ENCODE measurements at regions not wholly inside any gene's neighbourhood (a gene's known extent, or its start where the extent isn't known, plus 50 kb on each side); places are given as distances from the start of the nearest gene placed in this dataset.

- CTCF ChIA-PET, result no interaction called here
Observed at GRCh38 chr5:68662804-68663307, 431.0 kb upstream of the SLC30A5 start.

GRCh38 chr5:68669864-68670575 is 423.8 kb upstream of the SLC30A5 start:
- Mint-ChIP-seq H3K27ac (no peak overlapping the region), H3K36me3 (ENCODE audit: low read depth) (no peaks in the 10 kb centered on the region), H3K27me3 (no peaks in the 10 kb centered on the region), H3K9me3 (no peaks in the 10 kb centered on the region), H3K4me1 (ENCODE audit: low read depth) (no peaks in the 10 kb centered on the region), H3K4me3 (no peak overlapping the region)
- H3K4me1 ChIP-seq (ENCODE audit: insufficient read depth, low read length), result no peaks in the 10 kb centered on the region
- H3K36me3 ChIP-seq (ENCODE audit: insufficient read depth, low read length), result no peaks in the 10 kb centered on the region
- CTCF ChIA-PET, result no interaction called here
- POLR2A ChIA-PET, result no interaction called here
- no peak for TF ChIP-seq CTCF (IDR thresholded peaks at IDR 0.05)
- H3K27ac ChIP-seq (ENCODE audit: low read depth in 1 of 2, low read length in 2 of 2), result no peak overlapping the region
- H3K4me3 ChIP-seq (ENCODE audit: low read length), result no peak overlapping the region
- H3K27me3 ChIP-seq (ENCODE audit: control insufficient read depth in 1 of 2, insufficient read depth in 2 of 2, low read length in 2 of 2), result no peaks in the 10 kb centered on the region
- H3K9me3 ChIP-seq (ENCODE audit: control insufficient read depth in 1 of 2, insufficient read depth in 1 of 2, low read length in 2 of 2), result no peaks in the 10 kb centered on the region
- DNase-seq, result no peak
- no peak for ATAC-seq (ENCODE audit: poor library complexity)
- intact Hi-C loops (cut with DNase I, micrococcal nuclease), result loop anchor here in 1 of 2 experiments (10.0 kb wide), 1 partner anchor 1425 kb away; no protein-coding TSS in a partner anchor

More at GRCh38 chr5:68662804-68663307, 431.0 kb upstream of the SLC30A5 start:
- H3K4me3 Mint-ChIP-seq, result no peak overlapping the region
- Histone ChIP-seq H3K27me3 (ENCODE audit: control insufficient read depth in 1 of 2, insufficient read depth in 2 of 2, low read length in 2 of 2) (no peaks in the 10 kb centered on the region), H3K9me3 (ENCODE audit: control insufficient read depth in 1 of 2, insufficient read depth in 1 of 2, low read length in 2 of 2) (no peaks in the 10 kb centered on the region), H3K4me3 (ENCODE audit: low read length) (no peak overlapping the region), H3K4me1 (ENCODE audit: insufficient read depth, low read length) (no peaks in the 10 kb centered on the region), H3K27ac (ENCODE audit: low read depth in 1 of 2, low read length in 2 of 2) (no peak overlapping the region), H3K36me3 (ENCODE audit: insufficient read depth, low read length) (no peaks in the 10 kb centered on the region)
- H3K4me1 Mint-ChIP-seq (ENCODE audit: low read depth), result no peaks in the 10 kb centered on the region
- no peak overlapping the region for H3K27ac Mint-ChIP-seq
- POLR2A ChIA-PET, result no interaction called here
- no peaks in the 10 kb centered on the region for H3K36me3 Mint-ChIP-seq (ENCODE audit: low read depth)
- no peaks in the 10 kb centered on the region for H3K27me3 Mint-ChIP-seq
- intact Hi-C loops (cut with DNase I, micrococcal nuclease), result loop anchor here in 1 of 2 experiments (10.0 kb wide), 1 partner anchor 1418 kb away; no protein-coding TSS in a partner anchor
- no peak for TF ChIP-seq CTCF (IDR thresholded peaks at IDR 0.05)
- ATAC-seq (ENCODE audit: poor library complexity) (no peak), DNase-seq (no peak)
- H3K9me3 Mint-ChIP-seq, result no peaks in the 10 kb centered on the region

DNA sequence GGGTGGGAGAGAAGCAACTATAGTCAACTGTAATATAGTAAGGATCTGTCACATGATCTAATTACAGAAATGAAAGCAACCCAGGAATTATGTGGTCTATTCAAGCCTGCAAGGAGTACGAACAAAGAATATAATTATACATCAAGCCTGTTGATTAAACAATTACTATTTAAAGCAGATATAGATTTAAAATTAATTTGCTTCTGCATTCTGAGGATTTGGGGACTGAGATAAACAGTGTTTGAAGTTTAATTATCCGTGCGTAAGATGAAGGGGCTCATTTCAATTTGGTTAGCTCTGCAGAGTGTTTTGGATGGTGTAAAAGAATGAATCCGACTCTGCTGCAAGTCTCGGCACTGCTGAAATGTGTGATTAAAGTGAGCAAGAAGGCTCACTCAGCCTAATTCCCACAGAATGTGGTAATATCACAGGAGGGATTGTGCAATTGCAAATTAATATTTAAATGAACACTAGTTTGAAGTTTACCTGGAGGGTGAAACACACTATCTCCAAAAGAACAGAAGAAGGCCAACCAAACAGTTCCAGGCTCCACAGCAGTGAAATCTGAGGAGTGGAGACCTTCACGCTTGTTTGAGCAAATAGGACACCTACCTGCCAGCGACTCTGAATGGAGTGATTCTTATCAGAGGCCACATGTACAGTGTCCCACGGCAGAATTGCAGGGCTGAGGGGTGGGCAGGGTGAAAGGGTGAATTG is 420.6 kb upstream of the SLC30A5 start:
- H3K36me3 ChIP-seq (ENCODE audit: insufficient read depth, low read length), result no peaks in the 10 kb centered on the region
- H3K4me3 ChIP-seq (ENCODE audit: low read length), result no peak overlapping the region
- Mint-ChIP-seq H3K36me3 (ENCODE audit: low read depth) (no peaks in the 10 kb centered on the region), H3K27ac (no peak overlapping the region), H3K4me1 (ENCODE audit: low read depth) (no peaks in the 10 kb centered on the region), H3K27me3 (no peaks in the 10 kb centered on the region), H3K4me3 (no peak overlapping the region), H3K9me3 (no peaks in the 10 kb centered on the region)
- intact Hi-C loops (cut with DNase I, micrococcal nuclease), result no loop called here
- ATAC-seq (ENCODE audit: poor library complexity), result no peak
- H3K9me3 ChIP-seq (ENCODE audit: control insufficient read depth in 1 of 2, insufficient read depth in 1 of 2, low read length in 2 of 2), result no peaks in the 10 kb centered on the region
- no peak overlapping the region for H3K27ac ChIP-seq (ENCODE audit: low read depth in 1 of 2, low read length in 2 of 2)
- DNase-seq, result no peak
- CTCF ChIA-PET, result no interaction called here
- no peaks in the 10 kb centered on the region for H3K4me1 ChIP-seq (ENCODE audit: insufficient read depth, low read length)
- H3K27me3 ChIP-seq (ENCODE audit: control insufficient read depth in 1 of 2, insufficient read depth in 2 of 2, low read length in 2 of 2), result no peaks in the 10 kb centered on the region
- no peak for TF ChIP-seq CTCF (IDR thresholded peaks at IDR 0.05)
- POLR2A ChIA-PET, result no interaction called here

Measured in CD4-positive, alpha-beta T cell (primary cell).